NCI-H1694 (cell line): ENCODE measurements at regions not wholly inside any gene's neighbourhood (a gene's known extent, or its start where the extent isn't known, plus 50 kb on each side); places are given as distances from the start of the nearest gene placed in this dataset.

Experiments used
- DNase-seq: peaks from one replicate; lab custom pipeline; 2025; lab: John Stamatoyannopoulos, UW

- DNase-seq: no peak
Measured at GRCh38 chr9:3161912-3162311, 318.0 kb upstream of the PUM3 start.

- no peak for DNase-seq
Measured at GRCh38 chr9:3157011-3157410, 313.1 kb upstream of the PUM3 start.

- DNase-seq: no peak
Measured at GRCh38 chr9:3151672-3152576, 308.0 kb upstream of the PUM3 start.

GRCh38 chr9:3150074-3150473 is 306.2 kb upstream of the PUM3 start:
- no peak for DNase-seq

GRCh38 chr9:3138231-3139229 is 294.6 kb upstream of the PUM3 start:
- DNase-seq: no peak

- no peak for DNase-seq
Measured at GRCh38 chr9:3137347-3137695, 293.4 kb upstream of the PUM3 start.

- no peak for DNase-seq
Measured at GRCh38 chr9:3136686-3137346, 292.9 kb upstream of the PUM3 start.

GRCh38 chr9:3136230-3136629 is 292.3 kb upstream of the PUM3 start:
- no peak for DNase-seq

GRCh38 chr9:3127564-3127963 is 283.7 kb upstream of the PUM3 start:
- DNase-seq: no peak

GRCh38 chr9:3125602-3126405 is 281.9 kb upstream of the PUM3 start:
- DNase-seq: no peak

GRCh38 chr9:3124001-3124400 is 280.1 kb upstream of the PUM3 start:
- no peak for DNase-seq

GRCh38 chr9:3118081-3118480 is 274.2 kb upstream of the PUM3 start:
- DNase-seq: no peak

- no peak for DNase-seq
Measured at GRCh38 chr9:3099646-3100045, 255.8 kb upstream of the PUM3 start.

GRCh38 chr9:3088219-3088618 is 244.3 kb upstream of the PUM3 start:
- no peak for DNase-seq

- no peak for DNase-seq
Measured at GRCh38 chr9:3087697-3088096, 243.8 kb upstream of the PUM3 start.

- no peak for DNase-seq
Measured at GRCh38 chr9:3080951-3081350, 237.1 kb upstream of the PUM3 start.

- no peak for DNase-seq
Measured at GRCh38 chr9:3074247-3074646, 230.4 kb upstream of the PUM3 start.

GRCh38 chr9:3066591-3066990 is 222.7 kb upstream of the PUM3 start:
- no peak for DNase-seq

GRCh38 chr9:3059781-3060468 is 216.0 kb upstream of the PUM3 start:
- no peak for DNase-seq

- no peak for DNase-seq
Measured at GRCh38 chr9:3058409-3058808, 214.5 kb upstream of the PUM3 start.

GRCh38 chr9:3054017-3054586 is 210.2 kb upstream of the PUM3 start:
- no peak for DNase-seq
